Endodermal cell (in vitro differentiated cells): ENCODE measurements at regions not wholly inside any gene's neighbourhood (a gene's known extent, or its start where the extent isn't known, plus 50 kb on each side); places are given as distances from the start of the nearest gene placed in this dataset.
A peak's percentile ranks its signal among the peaks of the same experiment; 100 is the strongest.
"Not testable (repeated sequence)": the region's sequence is repeated elsewhere in the genome, so short reads cannot be mapped to it uniquely, and the experiment has no call there.

Experiments used
- DNase-seq: peaks from one replicate; pipeline ENCODE4 v3.0.0-alpha.2; 2017
- H3K27ac ChIP-seq: 2 replicates; pipeline ENCODE4 v1.5.1; 2013; ENCODE audit warnings: mild to moderate bottlenecking, low read depth, low read length, moderate library complexity
- H3K27me3 ChIP-seq: 2 replicates; pipeline ENCODE4 v1.6.1; 2013; ENCODE audit warnings: mild to moderate bottlenecking, low read length, moderate library complexity; ENCODE audit not compliant: insufficient read depth, control insufficient read depth, poor library complexity, severe bottlenecking
- H3K36me3 ChIP-seq: 2 replicates; pipeline ENCODE4 v1.7.0; 2013; ENCODE audit warnings: mild to moderate bottlenecking, low read length, moderate library complexity; ENCODE audit not compliant: control insufficient read depth, insufficient read depth
- H3K4me1 ChIP-seq: one replicate; pipeline ENCODE4 v1.7.0; 2013; ENCODE audit warnings: low read length; ENCODE audit not compliant: control insufficient read depth, insufficient read depth
- H3K4me3 ChIP-seq: 2 replicates; pipeline ENCODE4 v1.5.1; 2013; ENCODE audit warnings: mild to moderate bottlenecking, low read length, moderate library complexity
- H3K9ac ChIP-seq: 2 replicates; pipeline ENCODE4 v1.6.1; 2013; ENCODE audit warnings: mild to moderate bottlenecking, low read length, moderate library complexity; ENCODE audit not compliant: poor library complexity, severe bottlenecking; ENCODE audit errors: extremely low read depth
- H3K9me3 ChIP-seq: 2 replicates; pipeline ENCODE4 v1.6.1; 2013; ENCODE audit warnings: mild to moderate bottlenecking, low read length, moderate library complexity; ENCODE audit not compliant: control insufficient read depth
- H3K27ac Mint-ChIP-seq: 2 replicates; pipeline ENCODE4 v1.8.0; 2020; ENCODE audit warnings: mixed read lengths
- H3K27me3 Mint-ChIP-seq: 2 replicates; pipeline ENCODE4 v1.8.0; 2021; ENCODE audit warnings: mild to moderate bottlenecking, mixed read lengths; ENCODE audit not compliant: insufficient read depth
- H3K36me3 Mint-ChIP-seq: 2 replicates; pipeline ENCODE4 v1.8.0; 2020; ENCODE audit warnings: low read depth, mixed read lengths
- H3K4me1 Mint-ChIP-seq: 2 replicates; pipeline ENCODE4 v1.8.0; 2020; ENCODE audit warnings: mixed read lengths
- H3K4me3 Mint-ChIP-seq: 2 replicates; pipeline ENCODE4 v1.8.0; 2020; ENCODE audit warnings: mild to moderate bottlenecking, moderate library complexity, mixed read lengths
- H3K9me3 Mint-ChIP-seq: 2 replicates; pipeline ENCODE4 v1.8.0; 2020; ENCODE audit warnings: mild to moderate bottlenecking, mixed read lengths
- WGBS, 2 experiments: methylation state at CpG; one replicate each; pipeline versions ENCODE4 v1.1.5 to v1.1.7; 2013; ENCODE audit warnings: missing lambda C conversion rate in 2 of 2, mixed read lengths in 1 of 2; ENCODE audit not compliant: insufficient coverage in 1 of 2, insufficient read length in 1 of 2; 5-methylcytosine and 5-hydroxymethylcytosine counted together
- TF ChIP-seq, protein P1 (sequence below): fragments of 200-600 bp; sonication (generic); conservative IDR thresholded peaks from 2 replicates; pipeline ENCODE4 v1.5.0; 2021; ENCODE audit warnings: antibody characterized with exemption, mild to moderate bottlenecking

GRCh38 chr13:64688893-64689677 is 2541.1 kb downstream of the PCDH9 start:
- no peak for DNase-seq
- 96 to 100% methylated on average over 2 to 4 of the region's 4 CpGs for WGBS, 2 experiments
- Mint-ChIP-seq H3K27ac (no peak overlapping the region), H3K9me3 (peaks cover 9% of the 10 kb centered on the region), H3K4me1 (peaks cover 15% of the 10 kb centered on the region), H3K4me3 (no peak overlapping the region), H3K27me3 (no peaks in the 10 kb centered on the region), H3K36me3 (no peaks in the 10 kb centered on the region)
- Histone ChIP-seq H3K4me1 (no peaks in the 10 kb centered on the region), H3K9me3 (peaks cover 10% of the 10 kb centered on the region), H3K27ac (no peak overlapping the region), H3K36me3 (no peaks in the 10 kb centered on the region), H3K9ac (no peak overlapping the region), H3K27me3 (no peaks in the 10 kb centered on the region), H3K4me3 (no peak overlapping the region)
- TF ChIP-seq, protein P1, sequence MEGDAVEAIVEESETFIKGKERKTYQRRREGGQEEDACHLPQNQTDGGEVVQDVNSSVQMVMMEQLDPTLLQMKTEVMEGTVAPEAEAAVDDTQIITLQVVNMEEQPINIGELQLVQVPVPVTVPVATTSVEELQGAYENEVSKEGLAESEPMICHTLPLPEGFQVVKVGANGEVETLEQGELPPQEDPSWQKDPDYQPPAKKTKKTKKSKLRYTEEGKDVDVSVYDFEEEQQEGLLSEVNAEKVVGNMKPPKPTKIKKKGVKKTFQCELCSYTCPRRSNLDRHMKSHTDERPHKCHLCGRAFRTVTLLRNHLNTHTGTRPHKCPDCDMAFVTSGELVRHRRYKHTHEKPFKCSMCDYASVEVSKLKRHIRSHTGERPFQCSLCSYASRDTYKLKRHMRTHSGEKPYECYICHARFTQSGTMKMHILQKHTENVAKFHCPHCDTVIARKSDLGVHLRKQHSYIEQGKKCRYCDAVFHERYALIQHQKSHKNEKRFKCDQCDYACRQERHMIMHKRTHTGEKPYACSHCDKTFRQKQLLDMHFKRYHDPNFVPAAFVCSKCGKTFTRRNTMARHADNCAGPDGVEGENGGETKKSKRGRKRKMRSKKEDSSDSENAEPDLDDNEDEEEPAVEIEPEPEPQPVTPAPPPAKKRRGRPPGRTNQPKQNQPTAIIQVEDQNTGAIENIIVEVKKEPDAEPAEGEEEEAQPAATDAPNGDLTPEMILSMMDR = no peak

DNA sequence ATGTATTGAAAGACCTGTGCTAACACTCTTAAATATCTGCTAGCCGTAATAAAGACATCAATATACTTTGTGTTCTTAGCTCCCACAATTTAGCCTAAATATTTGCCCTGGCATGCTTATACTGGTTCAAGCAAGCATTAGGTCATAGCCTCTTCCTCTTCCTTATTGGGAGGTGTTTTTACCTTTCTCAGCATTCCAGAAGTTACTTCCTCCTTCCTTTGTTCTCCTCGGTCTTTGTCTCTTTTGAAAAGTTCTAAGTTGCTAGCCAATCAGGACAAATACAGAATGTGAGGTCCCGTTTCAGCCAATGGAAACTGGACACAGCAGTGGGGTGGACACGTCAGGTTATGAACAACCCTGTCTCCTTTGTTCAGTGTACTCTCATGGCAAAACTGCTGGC is 2543.6 kb downstream of the PCDH9 start:
- not testable (repeated sequence) for H3K27ac Mint-ChIP-seq, H3K9me3 ChIP-seq, H3K9ac ChIP-seq, H3K9me3 Mint-ChIP-seq, H3K4me3 Mint-ChIP-seq, DNase-seq, H3K27me3 Mint-ChIP-seq, H3K4me1 ChIP-seq, H3K36me3 ChIP-seq, H3K27ac ChIP-seq, H3K27me3 ChIP-seq, H3K4me3 ChIP-seq, H3K36me3 Mint-ChIP-seq
- H3K4me1 Mint-ChIP-seq = peaks cover 17% of the 10 kb centered on the region
- WGBS, 2 experiments = 87 to 93% methylated on average over 4 of the region's 4 CpGs

- Histone ChIP-seq H3K4me3 (no peak overlapping the region), H3K4me1 (no peaks in the 10 kb centered on the region), H3K9me3 (no peaks in the 10 kb centered on the region), H3K27ac (peak overlapping the region; percentile 12), H3K27me3 (no peaks in the 10 kb centered on the region), H3K9ac (no peak overlapping the region), H3K36me3 (no peaks in the 10 kb centered on the region)
- no peak overlapping the region for H3K4me3 Mint-ChIP-seq
- H3K27ac Mint-ChIP-seq = peak overlapping the region; percentile 24
- H3K27me3 Mint-ChIP-seq = no peaks in the 10 kb centered on the region
- peaks cover 4% of the 10 kb centered on the region for H3K9me3 Mint-ChIP-seq
- DNase-seq = peak; percentile 61
- peaks cover 3% of the 10 kb centered on the region for H3K36me3 Mint-ChIP-seq
- H3K4me1 Mint-ChIP-seq = peaks cover 17% of the 10 kb centered on the region
- 50% methylated on average over 6 of the region's 7 CpGs; no CpG with 5 or more reads in 1 of the 2 experiments for WGBS, 2 experiments
- TF ChIP-seq, protein P1 = no peak
These were observed 2545.3 kb downstream of the PCDH9 start for GRCh38 chr13:64684685-64685431.
